Breast epithelium (tissue), 3 donors: ENCODE measurements at regions not wholly inside any gene's neighbourhood (a gene's known extent, or its start where the extent isn't known, plus 50 kb on each side); places are given as distances from the start of the nearest gene placed in this dataset.

Experiments
- CTCF ChIP-seq, 3 donors: fragments of 450-650 bp; IDR thresholded peaks; one replicate each; pipeline ENCODE4 v1.5.1; 2016 to 2017; ENCODE audit warnings: antibody characterized with exemption in 3 of 3, mild to moderate bottlenecking in 3 of 3, moderate library complexity in 3 of 3
- POLR2A ChIP-seq: fragments of 450-650 bp; IDR thresholded peaks from one replicate; pipeline ENCODE4 v1.6.1; 2016; ENCODE audit warnings: antibody characterized with exemption, mild to moderate bottlenecking, moderate library complexity
- POLR2AphosphoS5 ChIP-seq, 3 donors: sonication (generic); formaldehyde crosslinking; IDR thresholded peaks; one replicate each; pipeline ENCODE4 v1.6.1; 2017; ENCODE audit warnings: antibody characterized with exemption in 3 of 3

DNA sequence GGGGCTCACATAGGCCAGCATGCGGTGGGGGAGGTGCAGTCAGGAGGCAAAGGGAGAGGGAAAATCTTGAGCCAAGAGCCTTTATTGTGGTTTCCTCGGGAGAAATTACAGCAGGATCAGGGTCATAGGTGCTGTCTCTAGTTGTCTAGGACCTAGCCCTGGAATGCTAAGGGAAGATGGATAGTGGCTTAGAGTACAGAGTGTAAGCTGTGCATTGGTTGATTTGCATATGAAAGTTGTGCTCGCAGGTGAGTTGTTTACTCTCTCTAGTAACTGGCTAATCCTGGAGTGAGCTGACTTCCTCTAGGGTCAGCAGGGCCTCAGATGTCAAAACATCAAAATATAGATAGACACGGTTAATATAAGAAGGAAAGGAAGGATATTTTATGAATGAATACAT, 877.7 kb downstream of the TLE4 start:
- TF ChIP-seq CTCF (IDR thresholded peaks at IDR 0.05) (no peak), POLR2A (no peak), POLR2AphosphoS5 (IDR thresholded peaks at IDR 0.05) (no peak)
